ENCODE measurements at regions not wholly inside any gene's neighbourhood (a gene's known extent, or its start where the extent isn't known, plus 50 kb on each side); places are given as distances from the start of the nearest gene placed in this dataset.
"Not testable (repeated sequence)": the region's sequence is repeated elsewhere in the genome, so short reads cannot be mapped to it uniquely, and the experiment has no call there.

GRCh38 chr2:180692322-180692721, 288.1 kb upstream of the UBE2E3 start:
- H3K4me3 ChIP-seq (ENCODE audit: low read length), result no peak overlapping the region
- TF ChIP-seq, protein P1, sequence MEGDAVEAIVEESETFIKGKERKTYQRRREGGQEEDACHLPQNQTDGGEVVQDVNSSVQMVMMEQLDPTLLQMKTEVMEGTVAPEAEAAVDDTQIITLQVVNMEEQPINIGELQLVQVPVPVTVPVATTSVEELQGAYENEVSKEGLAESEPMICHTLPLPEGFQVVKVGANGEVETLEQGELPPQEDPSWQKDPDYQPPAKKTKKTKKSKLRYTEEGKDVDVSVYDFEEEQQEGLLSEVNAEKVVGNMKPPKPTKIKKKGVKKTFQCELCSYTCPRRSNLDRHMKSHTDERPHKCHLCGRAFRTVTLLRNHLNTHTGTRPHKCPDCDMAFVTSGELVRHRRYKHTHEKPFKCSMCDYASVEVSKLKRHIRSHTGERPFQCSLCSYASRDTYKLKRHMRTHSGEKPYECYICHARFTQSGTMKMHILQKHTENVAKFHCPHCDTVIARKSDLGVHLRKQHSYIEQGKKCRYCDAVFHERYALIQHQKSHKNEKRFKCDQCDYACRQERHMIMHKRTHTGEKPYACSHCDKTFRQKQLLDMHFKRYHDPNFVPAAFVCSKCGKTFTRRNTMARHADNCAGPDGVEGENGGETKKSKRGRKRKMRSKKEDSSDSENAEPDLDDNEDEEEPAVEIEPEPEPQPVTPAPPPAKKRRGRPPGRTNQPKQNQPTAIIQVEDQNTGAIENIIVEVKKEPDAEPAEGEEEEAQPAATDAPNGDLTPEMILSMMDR (conservative IDR thresholded peaks at IDR 0.05; ENCODE audit: low read length), result no peak
- no peak for DNase-seq (ENCODE audit: low read depth)

GRCh38 chr2:180691855-180692223, 288.6 kb upstream of the UBE2E3 start:
- not testable (repeated sequence) for DNase-seq (ENCODE audit: low read depth); H3K4me3 ChIP-seq (ENCODE audit: low read length)

- not testable (repeated sequence) for H3K4me3 ChIP-seq (ENCODE audit: low read length); DNase-seq (ENCODE audit: low read depth)
Observed at GRCh38 chr2:180691186-180691854, 289.1 kb upstream of the UBE2E3 start.

DNA sequence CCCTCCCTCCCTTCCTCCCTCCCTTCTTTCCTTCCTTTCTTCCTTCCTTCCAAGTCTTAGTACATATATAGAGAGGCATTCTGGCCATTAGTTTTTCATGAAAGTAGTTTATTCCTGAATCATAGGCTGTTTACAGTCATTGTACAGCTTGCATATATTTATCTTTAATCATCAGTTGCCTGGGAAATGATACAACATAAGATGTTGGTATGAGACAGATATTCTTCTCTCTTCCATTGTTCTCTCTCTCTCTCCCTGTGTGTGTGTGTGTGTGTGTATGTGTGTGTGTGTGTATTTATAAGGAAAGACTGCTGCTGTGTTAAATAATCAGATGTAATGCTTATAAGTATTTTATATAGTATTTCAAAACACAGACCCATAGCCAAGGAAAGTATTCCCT, 289.8 kb upstream of the UBE2E3 start:
- DNase-seq (ENCODE audit: low read depth), result peak; percentile 47
- no peak overlapping the region for H3K4me3 ChIP-seq (ENCODE audit: low read length)
- TF ChIP-seq, protein P1 (conservative IDR thresholded peaks at IDR 0.05; ENCODE audit: low read length), result no peak

- no peak overlapping the region for H3K4me3 ChIP-seq (ENCODE audit: low read length)
- TF ChIP-seq, protein P1 (conservative IDR thresholded peaks at IDR 0.05; ENCODE audit: low read length), result no peak
- DNase-seq (ENCODE audit: low read depth), result no peak
Observed at GRCh38 chr2:180682871-180683270, 297.5 kb upstream of the UBE2E3 start.

- no peak for DNase-seq (ENCODE audit: low read depth)
- H3K4me3 ChIP-seq (ENCODE audit: low read length), result no peak overlapping the region
- TF ChIP-seq, protein P1 (conservative IDR thresholded peaks at IDR 0.05; ENCODE audit: low read length), result no peak
Observed at GRCh38 chr2:180679693-180680092, 300.7 kb upstream of the UBE2E3 start.

DNA sequence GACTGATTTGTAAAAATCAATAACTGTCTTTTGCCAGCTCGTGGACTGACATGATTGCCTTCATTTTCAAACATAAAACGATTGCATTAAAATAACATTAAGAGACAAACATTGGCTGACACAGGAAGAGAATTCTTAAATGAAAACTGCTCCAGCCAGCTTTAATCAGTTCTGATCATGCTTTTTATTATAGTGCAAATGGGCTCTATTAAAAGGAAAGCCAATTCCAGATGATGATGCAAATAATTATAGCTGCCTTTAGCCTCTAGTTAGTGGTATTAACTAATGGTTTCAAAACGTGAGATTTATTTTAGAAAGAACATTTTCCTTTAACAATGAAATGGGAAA, 301.8 kb upstream of the UBE2E3 start:
- TF ChIP-seq, protein P1 (conservative IDR thresholded peaks at IDR 0.05; ENCODE audit: low read length), result no peak
- no peak overlapping the region for H3K4me3 ChIP-seq (ENCODE audit: low read length)

DNA sequence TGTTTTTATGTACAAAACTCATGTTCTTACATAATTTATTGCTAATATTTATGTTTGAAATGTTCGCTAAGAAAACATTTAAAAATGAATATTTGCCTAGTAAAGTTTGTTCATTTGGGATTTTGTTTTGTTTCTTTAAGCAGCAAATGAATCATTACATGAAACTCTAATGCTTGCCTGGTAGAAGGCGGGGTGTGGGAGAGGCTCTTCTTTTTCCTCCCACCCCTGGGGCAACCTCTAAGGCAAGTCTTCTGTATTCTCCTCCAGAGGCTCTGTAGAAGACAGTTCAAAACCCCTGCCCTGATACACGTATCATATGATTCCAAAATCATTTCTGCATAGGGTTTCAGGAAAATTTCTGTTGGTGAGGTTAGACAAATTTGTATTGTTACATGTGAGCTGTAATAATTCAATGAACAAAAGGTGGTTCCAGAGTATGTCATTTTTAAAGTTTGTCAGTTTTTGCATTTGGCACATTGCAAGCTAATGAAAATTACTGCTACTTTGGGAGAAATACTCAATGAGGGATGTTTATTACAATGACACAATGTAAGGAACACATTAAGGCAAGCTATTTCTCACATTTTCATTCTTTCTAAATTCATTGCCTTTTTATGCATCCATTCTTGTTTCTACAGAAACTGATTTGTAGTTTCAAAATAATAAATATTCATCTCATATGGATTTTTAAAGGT, 302.3 kb upstream of the UBE2E3 start:
- no peak overlapping the region for H3K4me3 ChIP-seq (ENCODE audit: low read length)
- DNase-seq (ENCODE audit: low read depth), result no peak
- TF ChIP-seq, protein P1 (conservative IDR thresholded peaks at IDR 0.05; ENCODE audit: low read length), result no peak

More for the DNA sequence above, 301.8 kb upstream of the UBE2E3 start:
- no peak for DNase-seq (ENCODE audit: low read depth)
